ENCODE measurements at regions not wholly inside any gene's neighbourhood (a gene's known extent, or its start where the extent isn't known, plus 50 kb on each side); places are given as distances from the start of the nearest gene placed in this dataset.

GRCh38 chr14:42633504-42634095 lies 1026.9 kb downstream of the LRFN5 start:
- no peak for TF ChIP-seq CTCF (IDR thresholded peaks at IDR 0.05)
- TF ChIP-seq EZH2 (IDR thresholded peaks at IDR 0.05; ENCODE audit: borderline replicate concordance, insufficient read depth, low read depth, low read length, poor library complexity, severe bottlenecking): no peak

Data from B cell (primary cell).